CD4-positive, alpha-beta memory T cell (primary cell): ENCODE measurements at regions not wholly inside any gene's neighbourhood (a gene's known extent, or its start where the extent isn't known, plus 50 kb on each side); places are given as distances from the start of the nearest gene placed in this dataset.

Source experiments
- CTCF ChIA-PET: fragments of 350-600 bp; sonication (Branson Sonifier 250); formaldehyde crosslinking; loops from one replicate; lab custom pipeline; 2021; ENCODE audit warnings: inconsistent platforms; ENCODE audit not compliant: partially characterized antibody; lab: Charles Lee
- POLR2A ChIA-PET: fragments of 350-600 bp; sonication (Branson Sonifier 250); formaldehyde crosslinking; loops from one replicate; lab custom pipeline; 2021; ENCODE audit not compliant: partially characterized antibody; lab: Charles Lee
- DNase-seq, 5 donors: peaks; one replicate each; pipeline versions ENCODE4 v3.0.0 to v3.0.0-alpha.2; 2020 to 2022; ENCODE audit warnings: mixed read lengths in 1 of 5
- H3K27ac ChIP-seq: one replicate; pipeline ENCODE4 v1.7.0; 2013; ENCODE audit warnings: low read depth, low read length
- H3K27me3 ChIP-seq: 2 replicates; pipeline ENCODE4 v1.7.0; 2013; ENCODE audit warnings: mild to moderate bottlenecking, low read length, moderate library complexity; ENCODE audit not compliant: insufficient read depth
- H3K36me3 ChIP-seq: 2 replicates; pipeline ENCODE4 v1.7.0; 2013; ENCODE audit warnings: mild to moderate bottlenecking, low read length, moderate library complexity; ENCODE audit not compliant: insufficient read depth
- H3K4me1 ChIP-seq: 2 replicates; pipeline ENCODE4 v1.7.0; 2013; ENCODE audit warnings: mild to moderate bottlenecking, low read length, moderate library complexity; ENCODE audit not compliant: insufficient read depth
- H3K4me3 ChIP-seq, 2 donors: one replicate each; pipeline ENCODE4 v1.7.0; 2013; ENCODE audit warnings: low read length in 2 of 2, mild to moderate bottlenecking in 1 of 2
- H3K9me3 ChIP-seq, 2 donors: one replicate each; pipeline ENCODE4 v1.7.0; 2013; ENCODE audit warnings: low read length in 2 of 2, control low read depth in 1 of 2; ENCODE audit not compliant: control insufficient read depth in 1 of 2
- H3K27ac Mint-ChIP-seq, 7 donors: one replicate each; pipeline ENCODE4 v1.8.0; 2020 to 2021; ENCODE audit warnings: mixed read lengths in 7 of 7, mild to moderate bottlenecking in 6 of 7, inconsistent platforms in 3 of 7, moderate library complexity in 3 of 7
- H3K27me3 Mint-ChIP-seq, 2 donors: one replicate each; pipeline ENCODE4 v1.8.0; 2020 to 2021; ENCODE audit warnings: mixed read lengths in 2 of 2
- H3K36me3 Mint-ChIP-seq, 2 donors: one replicate each; pipeline ENCODE4 v1.8.0; 2020 to 2021; ENCODE audit warnings: mixed read lengths in 2 of 2, inconsistent platforms in 1 of 2, mild to moderate bottlenecking in 1 of 2
- H3K4me1 Mint-ChIP-seq, 4 donors: one replicate each; pipeline ENCODE4 v1.8.0; 2020 to 2021; ENCODE audit warnings: mixed read lengths in 4 of 4, mild to moderate bottlenecking in 1 of 4
- H3K4me3 Mint-ChIP-seq, 8 donors: one replicate each; pipeline ENCODE4 v1.8.0; 2020 to 2021; ENCODE audit warnings: mixed read lengths in 8 of 8, mild to moderate bottlenecking in 7 of 8, moderate library complexity in 6 of 8, inconsistent platforms in 3 of 8
- H3K9me3 Mint-ChIP-seq, 8 donors: one replicate each; pipeline ENCODE4 v1.8.0; 2020 to 2021; ENCODE audit warnings: mixed read lengths in 8 of 8, mild to moderate bottlenecking in 5 of 8, inconsistent platforms in 3 of 8, moderate library complexity in 1 of 8
- intact Hi-C: fragments of 100-400 bp; cut with micrococcal nuclease; formaldehyde crosslinking; loops from one replicate; pipeline ENCODE4 v1.15.1; 2023

- Mint-ChIP-seq H3K4me3 (no peak overlapping the region), H3K36me3 (no peaks in the 10 kb centered on the region), H3K9me3 (peaks cover 0 to 2% (median 0%) of the 10 kb centered on the region in 8 donors), H3K4me1 (no peaks in the 10 kb centered on the region), H3K27ac (no peak overlapping the region), H3K27me3 (peaks cover 3 to 8% of the 10 kb centered on the region in 2 donors)
- Histone ChIP-seq H3K27me3 (no peaks in the 10 kb centered on the region), H3K36me3 (no peaks in the 10 kb centered on the region), H3K9me3 (no peaks in the 10 kb centered on the region), H3K4me1 (no peaks in the 10 kb centered on the region), H3K27ac (no peak overlapping the region), H3K4me3 (no peak overlapping the region)
- intact Hi-C loops: no loop called here
- ChIA-PET CTCF (no interaction called here), POLR2A (no interaction called here)
- DNase-seq: no peak
Measured at GRCh38 chr3:194856296-194856695, 170.6 kb downstream of the FAM43A start.

DNA sequence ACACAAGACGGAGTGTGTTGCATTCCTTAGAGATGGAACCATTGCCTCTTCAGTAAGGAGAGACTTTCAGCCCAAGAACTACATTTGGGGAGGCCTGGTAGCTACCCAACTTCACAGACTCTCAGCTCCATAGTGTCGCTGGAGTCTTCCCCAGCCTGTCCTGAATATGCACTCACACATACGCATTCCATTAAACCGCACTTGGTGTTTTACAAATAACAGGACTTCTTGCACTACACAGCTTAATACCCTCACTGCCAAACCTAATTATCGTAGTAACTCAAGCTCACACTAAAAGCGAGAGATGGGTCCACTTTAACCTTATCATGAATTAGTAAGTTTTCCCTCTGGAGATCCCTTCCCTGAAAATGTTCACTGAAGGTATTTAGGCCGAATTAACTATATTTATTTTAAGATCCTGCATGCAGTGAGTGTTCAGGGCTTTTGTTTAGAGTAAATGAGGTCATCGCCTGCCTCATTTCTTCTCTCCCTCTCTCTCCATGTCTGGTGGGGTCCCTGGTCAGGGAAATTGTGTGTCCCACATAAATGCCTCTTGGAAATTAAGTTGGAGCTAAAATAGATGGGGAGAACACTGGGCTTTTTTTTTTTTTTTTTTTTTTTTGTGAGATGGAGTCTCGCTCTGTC lies 171.9 kb downstream of the FAM43A start:
- H3K4me3 Mint-ChIP-seq: no peak overlapping the region

DNA sequence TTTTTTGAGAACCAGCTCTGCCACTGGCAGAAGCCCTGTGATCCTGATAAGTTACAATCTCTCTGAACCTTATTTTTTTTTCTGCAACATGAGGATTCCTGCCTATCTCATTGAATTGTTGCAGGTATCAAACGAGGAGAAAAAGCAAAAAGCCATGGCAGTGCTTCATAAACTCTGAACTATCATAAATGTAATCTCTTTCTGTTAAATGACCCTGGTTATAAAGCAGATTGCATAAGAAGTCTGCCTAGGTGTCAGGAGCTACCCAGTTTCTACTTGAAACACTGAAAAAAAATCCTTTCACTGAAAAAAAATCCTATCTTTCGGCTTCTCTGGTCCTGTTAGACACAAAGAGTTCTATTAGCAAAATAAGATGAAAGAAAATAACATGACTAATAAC lies 172.7 kb downstream of the FAM43A start:
- DNase-seq: no peak
- no peak overlapping the region for H3K27ac ChIP-seq
- Mint-ChIP-seq H3K36me3 (no peaks in the 10 kb centered on the region), H3K27me3 (peaks cover 11 to 12% of the 10 kb centered on the region in 2 donors), H3K4me3 (no peak overlapping the region), H3K4me1 (no peaks in the 10 kb centered on the region), H3K27ac (no peak overlapping the region), H3K9me3 (peaks cover 0 to 2% (median 0%) of the 10 kb centered on the region in 8 donors)
- ChIA-PET POLR2A (no interaction called here), CTCF (no interaction called here)
- intact Hi-C loops: no loop called here
- H3K9me3 ChIP-seq: no peaks in the 10 kb centered on the region
- no peaks in the 10 kb centered on the region for H3K36me3 ChIP-seq
- no peak overlapping the region for H3K4me3 ChIP-seq
- H3K27me3 ChIP-seq: no peaks in the 10 kb centered on the region
- no peaks in the 10 kb centered on the region for H3K4me1 ChIP-seq

More for the DNA sequence above, 171.9 kb downstream of the FAM43A start:
- intact Hi-C loops: no loop called here
- H3K27me3 ChIP-seq: no peaks in the 10 kb centered on the region
- POLR2A ChIA-PET: no interaction called here
- H3K27me3 Mint-ChIP-seq: peaks cover 4 to 9% of the 10 kb centered on the region in 2 donors
- no peaks in the 10 kb centered on the region for H3K4me1 Mint-ChIP-seq
- no peaks in the 10 kb centered on the region for H3K4me1 ChIP-seq
- no peaks in the 10 kb centered on the region for H3K36me3 Mint-ChIP-seq
- H3K27ac ChIP-seq: no peak overlapping the region
- CTCF ChIA-PET: interaction anchor here (0.6 kb wide), 1 partner anchor 499 kb away, joined by 3 read pairs; no protein-coding TSS in a partner anchor
- no peaks in the 10 kb centered on the region for H3K9me3 ChIP-seq
- H3K4me3 ChIP-seq: no peak overlapping the region
- peaks cover 0 to 2% (median 0%) of the 10 kb centered on the region in 8 donors for H3K9me3 Mint-ChIP-seq
- no peak for DNase-seq
- H3K27ac Mint-ChIP-seq: no peak overlapping the region
- H3K36me3 ChIP-seq: no peaks in the 10 kb centered on the region

GRCh38 chr3:194860725-194861124 lies 175.0 kb downstream of the FAM43A start:
- POLR2A ChIA-PET: no interaction called here
- Histone ChIP-seq H3K36me3 (no peaks in the 10 kb centered on the region), H3K4me1 (no peaks in the 10 kb centered on the region), H3K9me3 (no peaks in the 10 kb centered on the region), H3K4me3 (no peak overlapping the region), H3K27ac (no peak overlapping the region), H3K27me3 (no peaks in the 10 kb centered on the region)
- H3K4me1 Mint-ChIP-seq: no peaks in the 10 kb centered on the region
- intact Hi-C loops: no loop called here
- no peak overlapping the region for H3K4me3 Mint-ChIP-seq
- CTCF ChIA-PET: interaction anchor here (0.8 kb wide), 1 partner anchor 8 kb away, joined by 3 read pairs; no protein-coding TSS in a partner anchor
- peaks cover 0 to 2% (median 0%) of the 10 kb centered on the region in 8 donors for H3K9me3 Mint-ChIP-seq
- H3K36me3 Mint-ChIP-seq: no peaks in the 10 kb centered on the region
- no peak for DNase-seq
- H3K27ac Mint-ChIP-seq: no peak overlapping the region
- H3K27me3 Mint-ChIP-seq: peaks cover 14 to 19% of the 10 kb centered on the region in 2 donors

- peaks cover 16 to 19% of the 10 kb centered on the region in 2 donors for H3K27me3 Mint-ChIP-seq
- H3K9me3 ChIP-seq: no peaks in the 10 kb centered on the region
- DNase-seq: no peak
- no peaks in the 10 kb centered on the region for H3K4me1 Mint-ChIP-seq
- no peak overlapping the region for H3K27ac ChIP-seq
- no peaks in the 10 kb centered on the region for H3K27me3 ChIP-seq
- CTCF ChIA-PET: no interaction called here
- H3K27ac Mint-ChIP-seq: no peak overlapping the region
- intact Hi-C loops: no loop called here
- no peaks in the 10 kb centered on the region for H3K36me3 ChIP-seq
- H3K4me1 ChIP-seq: no peaks in the 10 kb centered on the region
- H3K9me3 Mint-ChIP-seq: peaks cover 0 to 2% (median 0%) of the 10 kb centered on the region in 8 donors
- no peak overlapping the region for H3K4me3 ChIP-seq
- H3K4me3 Mint-ChIP-seq: no peak overlapping the region
- POLR2A ChIA-PET: no interaction called here
- no peaks in the 10 kb centered on the region for H3K36me3 Mint-ChIP-seq
Measured at GRCh38 chr3:194861375-194861774, 175.7 kb downstream of the FAM43A start.

DNA sequence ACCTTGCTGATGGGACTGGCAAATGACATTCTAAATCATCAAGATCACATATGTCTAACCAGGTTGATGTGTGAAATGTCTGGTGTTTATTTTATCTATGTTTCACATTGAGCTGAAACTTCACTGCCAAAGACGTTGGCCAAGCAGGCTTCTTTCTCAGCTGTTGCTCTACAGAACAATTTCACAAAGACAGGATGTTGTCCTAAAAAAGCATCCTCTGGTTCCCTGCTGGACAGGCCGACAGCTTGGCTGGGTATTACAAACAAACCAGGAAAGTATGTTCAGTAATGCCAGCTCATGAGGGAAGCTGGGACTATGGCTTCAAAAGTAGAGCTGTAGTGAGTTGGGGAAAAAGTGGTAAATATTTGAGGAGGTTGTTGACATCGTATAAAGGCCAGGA lies 179.4 kb downstream of the FAM43A start:
- H3K36me3 ChIP-seq: no peaks in the 10 kb centered on the region
- no peaks in the 10 kb centered on the region for H3K27me3 ChIP-seq
- H3K4me1 ChIP-seq: no peaks in the 10 kb centered on the region
- H3K9me3 ChIP-seq: no peaks in the 10 kb centered on the region
- no peaks in the 10 kb centered on the region for H3K36me3 Mint-ChIP-seq
- intact Hi-C loops: no loop called here
- no peak overlapping the region for H3K4me3 Mint-ChIP-seq
- POLR2A ChIA-PET: no interaction called here
- CTCF ChIA-PET: no interaction called here
- no peak overlapping the region for H3K27ac Mint-ChIP-seq
- no peaks in the 10 kb centered on the region for H3K4me1 Mint-ChIP-seq
- H3K9me3 Mint-ChIP-seq: peaks cover 0 to 1% (median 0%) of the 10 kb centered on the region in 8 donors
- DNase-seq: no peak
- no peak overlapping the region for H3K4me3 ChIP-seq
- H3K27me3 Mint-ChIP-seq: peaks cover 19 to 22% of the 10 kb centered on the region in 2 donors
- no peak overlapping the region for H3K27ac ChIP-seq

DNA sequence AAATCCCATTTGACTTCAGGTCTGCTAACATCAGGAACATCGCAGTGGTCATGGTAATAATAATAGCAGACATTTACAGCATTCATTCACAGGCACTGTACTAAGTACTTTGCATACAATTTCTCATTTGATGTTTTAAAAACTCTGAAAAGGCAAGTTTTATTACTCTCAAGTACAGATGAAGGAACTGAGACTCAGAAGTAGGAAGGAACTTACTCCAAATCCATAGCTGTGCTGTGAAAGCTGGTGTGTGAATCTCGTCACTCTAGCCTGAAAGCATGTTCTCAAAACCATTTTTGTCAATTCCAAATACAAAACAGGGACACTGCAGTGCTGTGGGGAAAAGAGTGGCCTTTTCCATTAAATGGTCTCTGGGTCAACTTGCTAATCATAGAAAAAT lies 179.9 kb downstream of the FAM43A start:
- no peaks in the 10 kb centered on the region for H3K4me1 Mint-ChIP-seq
- intact Hi-C loops: no loop called here

More for the DNA sequence above, 179.9 kb downstream of the FAM43A start:
- H3K27ac ChIP-seq: no peak overlapping the region
- Mint-ChIP-seq H3K27me3 (peaks cover 20 to 22% of the 10 kb centered on the region in 2 donors), H3K9me3 (peaks cover 0 to 2% (median 0%) of the 10 kb centered on the region in 8 donors), H3K36me3 (no peaks in the 10 kb centered on the region), H3K4me3 (no peak overlapping the region), H3K27ac (no peak overlapping the region)
- DNase-seq: no peak
- H3K4me3 ChIP-seq: no peak overlapping the region
- H3K27me3 ChIP-seq: no peaks in the 10 kb centered on the region
- no peaks in the 10 kb centered on the region for H3K4me1 ChIP-seq
- no peaks in the 10 kb centered on the region for H3K9me3 ChIP-seq
- no peaks in the 10 kb centered on the region for H3K36me3 ChIP-seq
- CTCF ChIA-PET: no interaction called here
- POLR2A ChIA-PET: no interaction called here
